HG02623 (cell line): ENCODE measurements at regions not wholly inside any gene's neighbourhood (a gene's known extent, or its start where the extent isn't known, plus 50 kb on each side); places are given as distances from the start of the nearest gene placed in this dataset.
"Not testable (repeated sequence)": the region's sequence is repeated elsewhere in the genome, so short reads cannot be mapped to it uniquely, and the experiment has no call there.

Source experiments
- ATAC-seq: cut with Tn5 transposase; IDR thresholded peaks from one replicate; pipeline ENCODE4 v1.9.1; 2021; ENCODE audit warnings: moderate library complexity; ENCODE audit not compliant: unreplicated experiment

DNA sequence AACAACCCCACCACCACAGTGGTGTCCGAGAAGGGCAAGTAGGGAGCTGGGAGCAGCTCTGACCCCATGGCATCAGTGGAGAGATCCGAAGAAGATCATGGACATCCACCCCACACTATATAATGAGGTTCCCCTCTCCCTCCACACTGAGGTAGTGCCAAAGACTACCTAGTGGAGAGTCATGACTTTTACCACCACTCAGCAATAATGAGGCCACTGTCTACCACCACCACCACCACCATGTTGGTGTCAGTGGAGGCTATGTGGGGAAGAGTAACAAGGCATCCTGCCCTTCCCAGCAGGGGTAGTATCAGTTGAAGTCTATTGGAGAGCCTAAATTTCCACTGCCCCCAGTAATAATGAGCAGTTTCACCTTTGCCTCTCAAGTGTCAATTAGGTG, 321.7 kb upstream of the ZC3H15 start:
- no peak for ATAC-seq

DNA sequence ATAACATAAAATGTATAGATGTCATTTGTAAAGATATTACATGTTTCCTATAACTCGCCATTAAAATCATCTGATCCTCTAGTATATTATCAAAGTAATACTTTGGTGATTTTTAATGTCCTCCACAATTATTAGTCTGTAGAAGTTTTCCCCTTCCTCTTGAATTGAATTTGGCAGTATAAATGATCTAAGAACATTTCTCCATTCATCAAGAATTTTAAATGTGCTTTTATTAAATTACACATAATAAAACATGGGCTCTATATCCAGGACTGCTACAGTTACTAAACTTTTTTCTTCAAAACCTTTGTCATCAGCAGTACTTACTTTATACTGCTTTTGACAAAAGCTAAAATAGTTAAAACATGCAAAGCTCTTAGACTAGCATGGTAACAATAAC, 315.4 kb upstream of the ZC3H15 start:
- ATAC-seq, result no peak

DNA sequence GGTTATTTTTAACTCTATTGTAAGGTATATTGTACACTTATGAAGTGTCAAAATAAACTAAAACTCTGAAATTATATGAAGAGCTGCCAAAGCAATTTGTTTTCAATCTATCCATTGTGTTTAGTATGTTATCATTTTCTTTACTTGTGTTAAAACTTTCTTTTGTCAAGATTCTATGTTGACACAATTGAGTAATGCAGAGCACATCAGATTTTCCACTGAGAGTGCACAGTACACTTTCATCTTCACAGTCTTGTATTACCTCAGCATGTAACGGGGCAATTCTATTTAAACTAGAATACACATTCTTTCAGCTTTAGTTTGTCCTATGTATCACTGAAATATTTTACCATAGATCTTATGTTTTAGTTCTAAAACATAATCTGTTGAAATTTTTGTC, 304.4 kb upstream of the ZC3H15 start:
- ATAC-seq, result no peak

DNA sequence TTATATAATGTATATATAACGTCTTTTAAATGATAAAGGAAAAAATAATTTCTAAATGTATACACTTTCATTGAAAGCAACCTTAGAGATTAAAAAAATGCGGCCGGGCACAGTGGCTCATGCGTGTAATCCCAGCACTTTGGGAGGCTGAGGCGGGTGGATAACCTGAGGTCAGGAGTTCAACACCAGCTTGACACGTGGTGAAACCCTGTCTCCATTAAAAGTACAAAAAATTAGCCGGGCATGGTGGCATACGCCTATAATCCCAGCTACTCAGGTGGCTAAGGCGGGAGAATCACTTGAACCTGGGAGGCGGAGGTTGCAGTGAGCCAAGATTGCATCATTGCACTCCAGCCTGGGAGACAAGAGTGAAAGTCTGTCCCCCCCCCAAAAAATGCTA, 303.7 kb upstream of the ZC3H15 start:
- not testable (repeated sequence) for ATAC-seq

DNA sequence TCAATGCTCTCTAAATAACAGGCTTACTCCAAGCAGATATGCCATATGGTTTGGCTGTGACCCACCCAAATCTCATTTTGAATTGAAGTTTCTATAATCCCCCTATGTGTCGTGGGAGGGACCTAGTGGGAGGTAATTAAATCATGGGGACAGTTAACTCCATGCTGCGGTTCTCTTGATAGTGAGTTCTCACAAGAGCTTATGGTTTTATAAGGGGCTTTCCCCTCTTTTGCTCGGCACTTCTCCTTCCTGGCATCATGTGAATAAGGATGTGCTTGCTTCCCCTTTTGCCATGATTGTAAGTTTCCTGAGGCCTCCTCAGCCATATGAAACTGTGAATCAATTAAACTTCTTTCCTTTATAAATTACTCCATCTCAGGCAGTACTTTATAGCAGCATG, 302.7 kb upstream of the ZC3H15 start:
- no peak for ATAC-seq

DNA sequence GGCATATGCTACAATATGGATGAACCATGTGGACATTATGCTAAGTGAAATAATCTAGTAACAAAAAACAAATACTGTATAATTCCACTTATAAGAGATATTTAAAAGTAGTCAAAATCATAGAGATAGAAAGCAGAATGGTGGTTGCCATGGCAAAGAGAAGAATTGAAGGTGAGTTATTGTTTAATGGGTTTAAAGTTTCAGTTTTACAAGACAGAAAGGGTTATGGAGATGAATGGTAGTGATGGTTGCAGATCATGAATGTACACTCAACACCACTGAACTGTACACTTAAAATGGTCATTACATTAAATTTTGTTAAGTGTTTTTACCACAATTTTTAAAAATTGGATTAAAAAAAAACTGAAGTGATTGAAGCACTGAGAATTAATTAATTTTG, 298.2 kb upstream of the ZC3H15 start:
- no peak for ATAC-seq

DNA sequence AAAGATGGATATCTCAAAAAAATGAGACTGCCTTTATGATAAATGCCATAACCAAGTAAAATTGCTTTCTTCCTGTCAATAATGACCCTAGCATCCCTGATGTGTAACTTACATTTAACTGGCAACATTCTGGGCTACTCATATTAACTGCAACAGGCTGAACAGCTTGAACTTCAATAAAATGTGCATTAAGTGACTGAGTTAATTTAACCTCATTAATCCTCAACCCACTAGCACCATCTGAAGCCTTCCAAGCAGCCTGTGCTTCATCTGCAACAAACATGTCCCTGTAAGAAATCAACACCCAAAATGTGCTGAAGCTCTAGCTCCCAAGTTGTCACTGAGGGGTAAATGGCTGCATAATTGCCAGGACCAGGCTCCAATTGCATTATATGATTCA, 296.2 kb upstream of the ZC3H15 start:
- no peak for ATAC-seq

DNA sequence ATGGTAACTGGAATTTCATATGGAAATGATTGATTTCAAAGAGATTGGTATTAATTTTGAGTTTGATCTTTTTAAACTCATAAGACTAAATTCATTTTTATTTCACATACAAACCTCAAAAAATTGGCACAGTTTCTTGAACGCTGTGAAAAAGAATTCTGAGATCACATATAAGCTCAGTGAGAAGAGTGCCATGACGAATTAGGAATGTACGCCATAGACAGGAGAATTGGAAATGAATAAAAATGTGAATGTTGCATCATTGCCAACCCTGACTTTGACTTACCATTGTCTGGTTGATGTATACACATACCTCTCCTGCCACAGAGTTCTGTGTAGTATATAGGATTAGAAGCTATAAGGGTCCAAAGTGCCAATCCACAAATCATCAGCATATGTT, 290.4 kb upstream of the ZC3H15 start:
- ATAC-seq, result no peak

DNA sequence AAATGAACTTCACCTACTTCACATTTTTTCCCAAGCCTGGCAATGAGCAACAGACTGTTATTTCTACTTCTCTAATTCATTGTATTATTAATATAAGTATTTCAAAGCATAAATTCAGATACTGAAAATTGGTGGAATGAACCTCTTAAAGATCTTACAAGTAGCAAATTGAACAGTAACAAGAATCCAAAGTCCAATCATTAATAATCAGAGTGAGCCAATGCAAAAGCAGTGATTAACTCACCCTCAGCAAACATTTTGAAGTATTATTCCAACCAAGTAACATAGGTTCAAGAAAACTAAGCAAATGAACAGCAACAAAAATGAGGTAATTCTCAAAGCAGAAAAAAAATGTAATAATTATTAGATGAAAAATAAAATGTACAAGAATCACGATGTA, 288.1 kb upstream of the ZC3H15 start:
- ATAC-seq, result no peak

DNA sequence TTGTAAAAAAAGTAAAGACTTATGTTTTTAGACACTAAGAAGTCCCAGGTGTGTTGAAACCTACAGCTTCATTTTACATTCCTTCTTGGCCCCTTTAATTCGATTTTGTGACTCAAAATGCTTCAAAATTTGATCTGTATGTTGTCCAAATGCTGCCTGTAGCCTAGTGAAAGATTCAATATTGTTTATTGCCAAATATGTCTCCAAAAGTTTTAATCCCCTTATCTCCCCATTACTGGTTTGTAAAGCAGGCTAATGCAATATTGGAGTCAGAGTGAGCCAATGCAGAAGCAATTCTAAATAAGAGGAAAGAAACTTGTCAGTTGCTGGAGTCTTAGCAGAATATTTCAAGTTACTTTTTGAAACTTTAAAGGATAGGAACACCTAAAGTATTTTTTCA, 287.0 kb upstream of the ZC3H15 start:
- no peak for ATAC-seq

DNA sequence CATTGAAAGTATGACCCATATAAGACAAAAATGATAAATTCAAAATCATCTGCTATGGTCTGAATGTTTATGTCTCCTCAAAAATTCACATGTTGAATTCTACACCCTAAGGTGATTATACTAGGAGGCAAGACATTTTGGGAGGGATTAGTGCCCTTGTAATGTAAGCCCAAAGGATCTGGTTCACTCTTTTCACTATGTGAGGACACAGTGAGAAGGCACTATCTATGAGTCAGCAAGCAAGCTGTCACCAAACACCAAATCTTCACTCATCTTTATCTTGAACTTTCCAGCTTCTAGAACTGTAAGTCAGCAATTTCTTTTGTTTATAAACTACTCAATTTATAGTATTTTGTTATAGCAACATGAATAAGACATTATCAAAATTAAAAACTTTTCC, 284.7 kb upstream of the ZC3H15 start:
- ATAC-seq, result no peak

DNA sequence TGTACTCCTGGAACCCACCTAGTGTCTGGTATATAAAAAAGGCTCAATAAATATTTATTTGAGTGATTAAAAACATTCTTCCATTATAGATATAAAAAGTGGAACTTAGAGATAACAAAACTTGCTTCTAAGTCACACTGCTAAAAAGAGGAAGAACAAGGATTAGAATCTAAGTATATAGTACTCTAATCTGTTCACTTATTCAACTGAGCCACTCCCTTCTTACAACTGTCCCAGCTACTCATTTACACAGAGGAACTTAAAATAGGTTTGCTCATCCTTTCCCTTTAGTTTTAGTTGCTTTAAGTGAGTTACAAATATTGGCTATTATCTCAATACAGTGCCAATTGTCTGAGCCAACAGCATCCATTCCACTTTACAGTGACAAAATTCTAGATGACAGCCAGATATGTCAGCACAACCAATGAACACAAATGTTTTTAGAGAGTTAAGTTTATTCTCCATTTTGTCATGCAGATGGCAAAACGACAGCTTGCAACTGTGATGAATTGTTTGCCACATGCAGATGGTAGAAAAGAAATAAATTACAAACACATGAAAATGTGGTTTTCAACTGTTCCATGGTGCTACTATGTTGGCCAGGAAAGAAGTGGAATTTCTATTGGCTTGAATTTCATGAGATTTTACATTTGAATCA, 280.7 kb upstream of the ZC3H15 start:
- ATAC-seq, result no peak

DNA sequence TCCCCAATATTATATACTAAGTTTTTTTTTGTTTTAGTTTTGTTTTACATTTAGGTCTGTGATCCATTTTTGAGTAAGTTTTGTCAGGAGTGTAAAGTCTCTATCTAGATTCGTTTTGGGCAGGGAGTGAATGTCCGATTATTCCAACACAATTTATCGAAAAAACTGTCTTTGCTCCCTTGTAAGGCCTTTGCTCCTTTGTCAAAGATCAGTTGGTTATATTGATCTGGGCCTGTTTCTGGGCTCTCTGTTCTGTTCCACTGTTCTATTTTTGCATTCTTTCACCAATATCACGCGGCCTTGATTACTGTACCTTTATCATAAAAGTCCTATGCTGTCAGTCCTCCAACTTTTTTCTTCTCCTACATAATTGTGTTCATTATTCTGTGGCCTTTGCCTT, 276.5 kb upstream of the ZC3H15 start:
- ATAC-seq, result no peak

DNA sequence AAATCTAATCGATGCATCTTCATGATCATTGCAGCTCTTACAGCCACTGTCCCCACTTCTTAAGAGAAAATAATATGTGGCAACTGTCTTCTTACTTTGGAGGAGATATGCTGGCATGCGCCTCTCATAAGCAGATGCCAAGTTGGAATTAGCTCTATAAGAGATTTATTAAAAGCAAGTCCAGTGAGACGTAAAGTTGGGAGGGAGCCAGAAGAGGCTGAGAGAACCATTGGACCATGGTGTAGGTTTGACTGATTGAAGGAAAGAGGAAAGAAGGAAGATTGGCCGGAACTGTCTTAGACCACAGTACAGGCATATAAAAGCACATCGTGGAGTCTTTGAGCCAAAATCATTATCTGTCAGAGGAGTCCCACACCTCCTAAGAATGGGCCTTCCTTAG, 265.7 kb upstream of the ZC3H15 start:
- ATAC-seq, result no peak

DNA sequence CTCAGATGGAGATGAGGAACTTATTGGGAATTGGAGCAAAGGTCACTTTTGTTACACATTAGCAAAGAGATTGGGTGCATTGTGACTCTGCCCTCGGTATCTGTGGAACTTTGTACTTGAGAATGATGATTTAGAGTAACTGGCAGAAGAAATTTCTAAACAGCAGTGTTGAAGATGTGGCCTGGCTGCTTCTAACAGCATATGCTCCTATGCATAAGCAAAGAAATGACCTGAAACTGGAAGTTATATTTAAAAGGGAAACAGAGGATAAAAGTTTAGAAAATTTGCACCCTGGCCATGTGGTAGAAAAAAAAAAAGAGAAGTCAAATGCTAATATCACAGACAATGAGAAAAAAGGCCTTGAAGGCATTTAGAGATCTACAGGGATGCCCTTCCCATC, 256.8 kb upstream of the ZC3H15 start:
- no peak for ATAC-seq

DNA sequence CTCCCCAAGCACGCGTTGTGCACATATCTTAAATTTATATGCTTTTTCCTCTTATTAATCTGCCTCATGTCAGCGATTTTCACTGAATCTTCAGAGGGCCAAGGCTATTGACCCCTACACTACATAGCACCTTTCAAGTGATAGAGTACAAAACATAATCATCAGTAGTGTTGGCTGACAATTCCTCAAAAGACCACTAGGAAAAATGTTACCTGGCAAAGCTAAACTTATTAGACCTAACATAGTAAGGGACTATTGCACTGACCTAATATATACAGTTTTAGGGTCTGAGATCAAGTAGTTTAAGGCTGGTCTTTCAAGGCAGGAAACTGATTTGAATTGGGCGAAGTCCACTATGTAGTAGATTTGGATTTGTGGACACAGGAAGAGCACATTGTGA, 244.2 kb upstream of the ZC3H15 start:
- no peak for ATAC-seq

DNA sequence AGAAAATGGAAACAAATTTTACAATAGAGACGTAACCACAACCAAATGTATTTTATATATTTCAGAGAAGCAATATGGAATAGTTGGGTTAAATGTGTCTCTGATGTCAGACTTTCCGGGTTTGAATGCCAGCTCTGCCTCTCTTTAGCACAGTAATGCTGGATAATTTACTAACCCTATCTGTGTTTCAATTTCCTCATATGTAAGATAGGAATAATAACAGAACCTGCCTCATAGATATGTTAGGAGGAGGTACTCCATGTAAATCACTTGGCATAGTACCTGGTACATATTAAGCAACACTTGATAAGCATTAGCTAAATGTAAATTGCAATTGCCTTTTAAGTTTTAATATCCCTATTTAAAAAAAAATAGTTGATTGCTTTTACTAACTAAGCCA, 231.3 kb upstream of the ZC3H15 start:
- no peak for ATAC-seq

DNA sequence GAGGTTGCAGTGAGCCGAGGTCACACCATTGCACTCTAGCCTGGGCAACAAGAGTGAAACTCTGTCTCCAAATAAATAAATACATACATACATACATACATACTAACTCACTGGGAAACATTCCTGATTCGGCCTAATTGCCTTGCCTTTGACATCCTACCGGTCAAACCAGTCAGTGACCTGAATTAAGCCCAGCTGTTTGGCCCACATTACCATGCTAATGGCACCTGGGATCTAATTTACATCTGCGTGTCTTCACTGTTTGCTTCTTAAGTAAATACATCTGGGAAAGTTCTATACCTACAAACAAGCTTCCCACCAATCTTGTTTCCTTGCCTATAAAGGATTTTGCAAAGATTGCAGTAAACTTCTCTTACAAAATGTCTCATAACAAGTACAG, 230.2 kb upstream of the ZC3H15 start:
- no peak for ATAC-seq

DNA sequence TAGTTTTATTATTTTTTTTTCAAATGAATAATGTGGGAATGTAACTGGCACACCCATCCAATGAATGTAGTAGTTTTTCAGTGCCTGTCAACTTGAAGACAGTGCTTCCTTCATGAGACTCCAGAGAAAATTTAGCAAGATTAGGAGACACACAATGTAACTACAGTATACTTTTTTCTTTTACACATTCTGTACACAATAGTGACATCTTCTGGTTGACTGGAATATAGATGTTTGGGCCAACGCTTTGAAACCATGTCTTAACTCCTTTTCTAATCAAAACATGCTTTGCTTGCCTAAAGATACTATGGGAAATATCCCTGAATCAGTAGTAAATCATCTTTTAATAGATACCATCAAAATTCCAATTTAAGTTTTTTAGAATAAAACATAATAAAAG, 229.5 kb upstream of the ZC3H15 start:
- ATAC-seq, result no peak

DNA sequence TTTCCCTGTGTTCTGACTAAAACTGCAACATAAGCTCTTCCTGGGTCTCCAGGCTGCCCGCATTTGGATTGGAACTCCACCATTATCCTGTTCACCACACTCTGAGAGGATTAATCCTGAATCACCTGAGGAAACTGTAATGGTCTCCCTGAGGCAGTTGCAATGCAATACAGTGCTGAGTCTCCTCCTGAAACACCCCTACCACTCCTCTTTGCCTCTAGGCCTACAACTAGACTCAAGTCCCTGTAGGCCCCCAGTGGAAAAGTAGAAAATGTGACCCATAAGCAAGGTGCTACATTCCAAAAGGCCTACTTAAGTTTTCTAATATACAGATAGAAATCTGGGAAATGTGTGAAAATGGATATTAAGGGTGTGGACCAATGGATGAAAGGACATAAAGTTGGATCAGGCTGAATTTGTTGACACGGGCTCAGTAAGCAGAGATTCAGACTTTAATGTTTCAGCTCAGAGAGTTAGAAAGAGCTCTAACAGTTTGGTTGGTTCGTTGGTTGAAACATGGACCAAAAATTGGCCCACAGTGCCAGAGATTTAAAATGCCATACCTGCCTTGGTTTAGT, 222.3 kb upstream of the ZC3H15 start:
- no peak for ATAC-seq

DNA sequence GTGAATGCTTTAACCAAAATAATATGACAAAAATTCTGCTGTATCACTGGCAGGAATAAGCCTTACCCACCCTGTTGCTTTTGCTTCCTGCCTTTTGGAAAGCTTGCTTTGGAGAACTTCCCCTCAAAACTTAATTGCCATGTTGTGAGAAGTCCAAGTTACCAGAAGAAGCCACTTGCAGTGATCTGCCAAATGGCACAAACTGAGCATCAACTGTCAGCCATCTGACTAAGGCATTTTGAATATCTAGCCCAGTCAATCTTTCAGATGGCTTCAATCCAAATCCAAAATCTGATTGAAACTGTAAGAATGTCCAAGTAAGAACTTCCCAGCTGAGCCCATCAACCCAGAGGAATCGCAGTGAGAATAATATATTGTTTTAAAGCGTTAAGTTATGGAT, 216.5 kb upstream of the ZC3H15 start:
- ATAC-seq, result no peak

DNA sequence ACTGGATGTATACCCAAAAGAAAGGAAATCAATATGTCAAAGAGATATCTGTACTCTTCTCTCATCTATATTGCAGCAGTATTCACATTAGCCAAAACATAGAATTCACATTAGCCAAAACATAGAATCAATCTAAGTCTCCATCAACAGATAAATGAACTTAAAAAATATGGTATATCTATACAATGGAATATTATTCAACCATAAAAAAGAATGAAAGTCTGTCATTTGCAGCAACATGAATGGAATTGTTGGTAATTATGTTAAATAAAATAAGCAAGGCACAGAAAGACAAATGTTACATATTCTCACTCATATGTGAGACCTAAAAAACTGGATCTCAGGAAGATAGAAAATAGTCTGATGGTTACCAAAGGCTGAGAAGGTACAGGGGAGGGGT, 212.1 kb upstream of the ZC3H15 start:
- ATAC-seq, result no peak

DNA sequence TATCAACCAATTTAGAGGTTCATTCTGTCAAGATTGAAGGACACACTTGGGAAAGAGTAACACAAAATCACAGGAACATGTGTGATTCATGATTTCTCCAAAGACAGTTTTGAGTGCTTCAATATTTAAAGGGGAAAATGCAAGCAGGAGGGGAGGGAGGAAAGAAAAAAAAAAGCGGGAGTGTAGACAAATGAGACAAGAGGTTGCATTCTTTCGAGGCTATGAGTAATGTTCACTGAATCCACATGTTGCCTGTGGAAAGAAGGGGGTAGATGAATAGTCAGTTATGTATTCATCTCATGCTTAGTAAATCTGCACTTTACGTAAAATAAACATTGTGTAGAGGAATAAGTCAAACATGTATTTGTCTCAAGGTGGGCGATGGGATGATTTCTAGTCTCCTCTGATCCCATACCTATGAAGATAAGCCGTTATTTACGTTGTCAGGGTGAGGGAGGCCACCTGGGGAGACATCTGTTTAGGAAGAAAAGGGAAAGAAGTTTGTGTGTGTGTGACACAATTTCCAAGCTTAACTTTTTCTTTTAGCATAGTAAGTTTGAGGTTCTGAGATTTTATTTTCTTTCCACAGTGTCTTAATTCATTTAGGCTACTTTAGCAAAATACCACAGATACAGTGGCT, 211.0 kb upstream of the ZC3H15 start:
- ATAC-seq, result no peak
